HL-60 (cell line): ENCODE measurements at regions not wholly inside any gene's neighbourhood (a gene's known extent, or its start where the extent isn't known, plus 50 kb on each side); places are given as distances from the start of the nearest gene placed in this dataset.
"Not testable (repeated sequence)": the region's sequence is repeated elsewhere in the genome, so short reads cannot be mapped to it uniquely, and the experiment has no call there.

ENCODE experiments used
- DNase-seq, 2 experiments: peaks; one replicate each; pipeline ENCODE4 v3.0.0-alpha.2; 2010 to 2020; ENCODE audit warnings: low read depth in 1 of 2, low spot score in 1 of 2
- H3K27ac ChIP-seq: fragments of 250-450 bp; sonication (Bioruptor Pico); replicated peaks from 2 replicates; pipeline ENCODE4 v1.5.1; 2020; ENCODE audit warnings: mild to moderate bottlenecking, moderate library complexity
- H3K27me3 ChIP-seq: fragments of 250-450 bp; sonication (Bioruptor Pico); 2 replicates; pipeline ENCODE4 v1.5.1; 2021; ENCODE audit warnings: mild to moderate bottlenecking, moderate library complexity; ENCODE audit not compliant: insufficient read depth, poor library complexity, severe bottlenecking
- H3K4me3 ChIP-seq: replicated peaks from 2 replicates; pipeline ENCODE4 v1.5.1; 2011; ENCODE audit warnings: mild to moderate bottlenecking, control low read depth, low read length; ENCODE audit not compliant: insufficient read depth

- not testable (repeated sequence) for H3K27me3 ChIP-seq, H3K4me3 ChIP-seq, H3K27ac ChIP-seq, DNase-seq
Measured at GRCh38 chr14:19097750-19098149, 130.5 kb downstream of the POTEM start.

- not testable (repeated sequence) for H3K27me3 ChIP-seq, DNase-seq, H3K4me3 ChIP-seq, H3K27ac ChIP-seq
Measured at GRCh38 chr14:19098230-19098629, 131.0 kb downstream of the POTEM start.

GRCh38 chr14:19098732-19099131, 131.5 kb downstream of the POTEM start:
- not testable (repeated sequence) for H3K27me3 ChIP-seq, H3K27ac ChIP-seq, H3K4me3 ChIP-seq, DNase-seq

GRCh38 chr14:19099336-19099735, 132.1 kb downstream of the POTEM start:
- not testable (repeated sequence) for H3K27me3 ChIP-seq, DNase-seq, H3K27ac ChIP-seq, H3K4me3 ChIP-seq

GRCh38 chr14:19099939-19100338, 132.7 kb downstream of the POTEM start:
- H3K27ac ChIP-seq, DNase-seq: not testable (repeated sequence)

GRCh38 chr14:19105551-19105950, 138.3 kb downstream of the POTEM start:
- H3K27me3 ChIP-seq, DNase-seq, H3K4me3 ChIP-seq, H3K27ac ChIP-seq: not testable (repeated sequence)

More at GRCh38 chr14:19099939-19100338, 132.7 kb downstream of the POTEM start:
- not testable (repeated sequence) for H3K4me3 ChIP-seq, H3K27me3 ChIP-seq

- not testable (repeated sequence) for H3K27me3 ChIP-seq, DNase-seq, H3K27ac ChIP-seq, H3K4me3 ChIP-seq
Measured at GRCh38 chr14:19109887-19110286, 142.7 kb downstream of the POTEM start.

GRCh38 chr14:19120383-19120782, 153.1 kb downstream of the POTEM start:
- DNase-seq, H3K27me3 ChIP-seq, H3K4me3 ChIP-seq, H3K27ac ChIP-seq: not testable (repeated sequence)

GRCh38 chr14:19126269-19127051, 159.2 kb downstream of the POTEM start:
- not testable (repeated sequence) for H3K27ac ChIP-seq, DNase-seq, H3K27me3 ChIP-seq, H3K4me3 ChIP-seq

- not testable (repeated sequence) for H3K4me3 ChIP-seq, H3K27me3 ChIP-seq, H3K27ac ChIP-seq, DNase-seq
Measured at GRCh38 chr14:19127664-19128435, 160.6 kb downstream of the POTEM start.

GRCh38 chr14:19131553-19131952, 164.3 kb downstream of the POTEM start:
- H3K4me3 ChIP-seq, H3K27me3 ChIP-seq, DNase-seq, H3K27ac ChIP-seq: not testable (repeated sequence)

- DNase-seq, H3K27ac ChIP-seq, H3K4me3 ChIP-seq, H3K27me3 ChIP-seq: not testable (repeated sequence)
Measured at GRCh38 chr14:19132013-19132835, 165.0 kb downstream of the POTEM start.

GRCh38 chr14:19132836-19133120, 165.5 kb downstream of the POTEM start:
- not testable (repeated sequence) for H3K4me3 ChIP-seq, H3K27ac ChIP-seq, DNase-seq, H3K27me3 ChIP-seq

GRCh38 chr14:19157106-19157709, 190.0 kb downstream of the POTEM start:
- not testable (repeated sequence) for H3K4me3 ChIP-seq, DNase-seq, H3K27ac ChIP-seq, H3K27me3 ChIP-seq
